Liver (tissue), 8 donors: ENCODE measurements at regions not wholly inside any gene's neighbourhood (a gene's known extent, or its start where the extent isn't known, plus 50 kb on each side); places are given as distances from the start of the nearest gene placed in this dataset.

Experiments
- DNase-seq: peaks from one replicate; pipeline ENCODE4 v3.0.0-alpha.2; 2017; ENCODE audit warnings: low spot score
- H3K27ac ChIP-seq, 2 donors: one replicate each; pipeline ENCODE4 v1.7.0; 2013; ENCODE audit warnings: inconsistent platforms in 2 of 2, low read length in 2 of 2, control low read depth in 1 of 2, low read depth in 1 of 2, mild to moderate bottlenecking in 1 of 2
- H3K27me3 ChIP-seq, 4 donors: one replicate each; pipeline versions ENCODE4 v1.6.1 to v1.7.0; 2013; ENCODE audit warnings: low read length in 3 of 4, inconsistent platforms in 1 of 4, mild to moderate bottlenecking in 1 of 4, moderate library complexity in 1 of 4; ENCODE audit not compliant: control insufficient read depth in 4 of 4, insufficient read depth in 4 of 4
- H3K36me3 ChIP-seq, 4 donors: one replicate each; pipeline versions ENCODE4 v1.6.1 to v1.7.0; 2013; ENCODE audit warnings: low read length in 3 of 4, mild to moderate bottlenecking in 3 of 4, low read depth in 1 of 4, moderate library complexity in 1 of 4; ENCODE audit not compliant: control insufficient read depth in 4 of 4, insufficient read depth in 3 of 4
- H3K4me1 ChIP-seq, 4 donors: one replicate each; pipeline versions ENCODE4 v1.6.1 to v1.7.0; 2013; ENCODE audit warnings: low read length in 3 of 4, mild to moderate bottlenecking in 3 of 4, moderate library complexity in 1 of 4; ENCODE audit not compliant: control insufficient read depth in 4 of 4, insufficient read depth in 4 of 4
- H3K4me3 ChIP-seq, 3 donors: one replicate each; pipeline versions ENCODE4 v1.6.1 to v1.7.0; 2013; ENCODE audit warnings: low read length in 3 of 3, control low read depth in 1 of 3, low read depth in 1 of 3, mild to moderate bottlenecking in 1 of 3
- H3K9ac ChIP-seq, 2 donors: one replicate each; pipeline ENCODE4 v1.7.0; 2013; ENCODE audit warnings: low read length in 2 of 2, mild to moderate bottlenecking in 2 of 2, moderate library complexity in 2 of 2, control low read depth in 1 of 2, low read depth in 1 of 2
- H3K9me3 ChIP-seq, 4 donors: one replicate each; pipeline versions ENCODE4 v1.6.1 to v1.7.0; 2013; ENCODE audit warnings: low read length in 3 of 4; ENCODE audit not compliant: control insufficient read depth in 4 of 4
- EGR1 ChIP-seq, 2 donors: IDR thresholded peaks; 2 replicates each; pipeline ENCODE4 v1.6.1; 2016 to 2018; ENCODE audit warnings: antibody characterized with exemption in 2 of 2, low read depth in 2 of 2
- FOXA1 ChIP-seq: IDR thresholded peaks from 2 replicates; pipeline ENCODE4 v1.6.1; 2016; ENCODE audit warnings: antibody characterized with exemption
- FOXA2 ChIP-seq: IDR thresholded peaks from 2 replicates; pipeline ENCODE4 v1.6.1; 2016; ENCODE audit warnings: antibody characterized with exemption
- GABPA ChIP-seq, 2 donors: IDR thresholded peaks in 1 of 2; conservative IDR thresholded peaks in 1 of 2; 2 replicates each; pipeline ENCODE4 v1.6.1; 2016; ENCODE audit warnings: antibody characterized with exemption in 2 of 2, mild to moderate bottlenecking in 1 of 2, moderate library complexity in 1 of 2
- HNF4A ChIP-seq, 2 donors: conservative IDR thresholded peaks; 2 replicates each; pipeline ENCODE4 v1.6.1; 2016; ENCODE audit warnings: antibody characterized with exemption in 2 of 2, mild to moderate bottlenecking in 2 of 2
- HNF4G ChIP-seq: IDR thresholded peaks from 2 replicates; pipeline ENCODE4 v1.6.1; 2016; ENCODE audit warnings: antibody characterized with exemption
- JUND ChIP-seq, 2 donors: IDR thresholded peaks; 2 replicates each; pipeline ENCODE4 v1.6.1; 2016; ENCODE audit warnings: antibody characterized with exemption in 2 of 2
- NR2F2 ChIP-seq: IDR thresholded peaks from 2 replicates; pipeline ENCODE4 v1.6.1; 2016; ENCODE audit warnings: antibody characterized with exemption
- RAD21 ChIP-seq, 2 donors: IDR thresholded peaks; 2 replicates each; pipeline ENCODE4 v1.6.1; 2016; ENCODE audit warnings: antibody characterized with exemption in 2 of 2, mild to moderate bottlenecking in 2 of 2
- RXRA ChIP-seq, 2 donors: IDR thresholded peaks; 2 replicates each; pipeline ENCODE4 v1.6.1; 2017 to 2018; ENCODE audit warnings: antibody characterized with exemption in 2 of 2, mild to moderate bottlenecking in 1 of 2
- SP1 ChIP-seq: IDR thresholded peaks from 2 replicates; pipeline ENCODE4 v1.6.1; 2018; ENCODE audit warnings: antibody characterized with exemption, mild to moderate bottlenecking
- TAF1 ChIP-seq: conservative IDR thresholded peaks from 2 replicates; pipeline ENCODE4 v1.6.1; 2016; ENCODE audit warnings: antibody characterized with exemption, mild to moderate bottlenecking
- YY1 ChIP-seq: IDR thresholded peaks from 2 replicates; pipeline ENCODE4 v1.6.1; 2016; ENCODE audit warnings: antibody characterized with exemption, mild to moderate bottlenecking
- WGBS: extraction: QIAGEN DNeasy Blood & Tissue Kit; methylation state at CpG from one replicate; pipeline ENCODE4 v1.1.7; 2013; 5-methylcytosine and 5-hydroxymethylcytosine counted together
- TF ChIP-seq, protein P1 (sequence below): IDR thresholded peaks from 2 replicates; pipeline ENCODE4 v1.6.1; 2016; ENCODE audit warnings: antibody characterized with exemption
- TF ChIP-seq, protein P2 (sequence below): IDR thresholded peaks from 2 replicates; pipeline ENCODE4 v1.6.1; 2016; ENCODE audit warnings: antibody characterized with exemption
- TF ChIP-seq, protein P3 (sequence below): fragments of 150-350 bp; IDR thresholded peaks from 2 replicates; pipeline ENCODE4 v1.5.1; 2017; ENCODE audit warnings: improper control_type of control experiment, low read depth, low read length; ENCODE audit not compliant: missing input control
- TF ChIP-seq, protein P4 (sequence below): IDR thresholded peaks from 2 replicates; pipeline ENCODE4 v1.6.1; 2016; ENCODE audit warnings: antibody characterized with exemption, mild to moderate bottlenecking
- donor health status: healthy.
- donor health status: healthy.
- donor health status: healthy.
- donor health status: healthy.
- donor health status: healthy.

DNA sequence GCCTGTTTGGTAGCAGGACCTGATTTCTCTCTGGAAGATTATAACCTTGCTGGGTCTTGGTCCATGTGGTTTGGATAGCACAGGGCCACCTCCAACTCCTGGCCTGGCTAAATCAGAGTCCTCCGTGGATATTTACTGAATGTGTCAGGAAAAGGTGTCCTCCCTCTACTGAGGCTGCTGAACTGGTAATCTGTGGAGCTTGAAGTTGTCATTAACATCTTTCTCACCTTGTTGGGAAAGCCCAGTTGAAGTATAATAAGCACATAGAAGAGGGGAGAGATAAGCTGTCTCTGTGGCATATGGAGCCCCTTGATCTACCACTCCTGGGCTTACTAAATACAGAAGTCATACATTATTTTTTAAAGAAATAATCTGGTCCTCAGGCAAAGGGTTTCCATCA lies 294.3 kb upstream of the B3GALT2 start (continued):
- TF ChIP-seq, protein P1, sequence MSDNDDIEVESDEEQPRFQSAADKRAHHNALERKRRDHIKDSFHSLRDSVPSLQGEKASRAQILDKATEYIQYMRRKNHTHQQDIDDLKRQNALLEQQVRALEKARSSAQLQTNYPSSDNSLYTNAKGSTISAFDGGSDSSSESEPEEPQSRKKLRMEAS, result no peak
- TF ChIP-seq RXRA (IDR thresholded peaks at IDR 0.05), result no peak
- TF ChIP-seq YY1, result no peak

DNA sequence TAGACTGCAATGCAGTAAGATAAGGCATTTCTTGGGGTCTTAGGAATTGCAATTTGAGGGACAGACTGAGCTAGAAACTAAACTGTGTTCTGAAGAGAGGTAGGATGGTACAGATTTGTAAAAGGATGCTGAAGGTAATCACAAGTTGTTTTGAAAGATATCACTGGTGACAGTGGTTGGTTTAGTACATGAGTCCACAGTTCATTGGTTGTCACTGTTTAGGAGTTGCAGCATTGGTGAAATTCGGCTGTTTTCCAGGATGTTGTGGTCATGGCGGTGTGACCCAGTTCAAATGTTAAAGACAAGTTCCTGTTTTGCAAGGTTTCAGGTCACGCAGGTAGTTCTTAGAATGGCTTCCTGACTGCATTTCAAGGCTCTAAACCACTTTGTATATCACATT lies 292.8 kb upstream of the B3GALT2 start:
- 69% methylated on average over 3 of the region's 3 CpGs for WGBS
- Histone ChIP-seq H3K4me1 (peaks cover 0 to 2% (median under 1%) of the 10 kb centered on the region in 4 donors), H3K9ac (no peak overlapping the region), H3K27me3 (no peaks in the 10 kb centered on the region), H3K36me3 (no peaks in the 10 kb centered on the region), H3K9me3 (no peaks in the 10 kb centered on the region), H3K4me3 (no peak overlapping the region), H3K27ac (no peak overlapping the region)
- TF ChIP-seq RAD21 (IDR thresholded peaks at IDR 0.05), result peak in 1 of 2 donors; percentile 9
- peak; percentile 24 for TF ChIP-seq SP1
- TF ChIP-seq RXRA (IDR thresholded peaks at IDR 0.05), result no peak
- TF ChIP-seq FOXA1, result no peak
- peak in 1 of 2 donors; percentile 50 for TF ChIP-seq HNF4A (conservative IDR thresholded peaks at IDR 0.05)
- TF ChIP-seq, protein P2, sequence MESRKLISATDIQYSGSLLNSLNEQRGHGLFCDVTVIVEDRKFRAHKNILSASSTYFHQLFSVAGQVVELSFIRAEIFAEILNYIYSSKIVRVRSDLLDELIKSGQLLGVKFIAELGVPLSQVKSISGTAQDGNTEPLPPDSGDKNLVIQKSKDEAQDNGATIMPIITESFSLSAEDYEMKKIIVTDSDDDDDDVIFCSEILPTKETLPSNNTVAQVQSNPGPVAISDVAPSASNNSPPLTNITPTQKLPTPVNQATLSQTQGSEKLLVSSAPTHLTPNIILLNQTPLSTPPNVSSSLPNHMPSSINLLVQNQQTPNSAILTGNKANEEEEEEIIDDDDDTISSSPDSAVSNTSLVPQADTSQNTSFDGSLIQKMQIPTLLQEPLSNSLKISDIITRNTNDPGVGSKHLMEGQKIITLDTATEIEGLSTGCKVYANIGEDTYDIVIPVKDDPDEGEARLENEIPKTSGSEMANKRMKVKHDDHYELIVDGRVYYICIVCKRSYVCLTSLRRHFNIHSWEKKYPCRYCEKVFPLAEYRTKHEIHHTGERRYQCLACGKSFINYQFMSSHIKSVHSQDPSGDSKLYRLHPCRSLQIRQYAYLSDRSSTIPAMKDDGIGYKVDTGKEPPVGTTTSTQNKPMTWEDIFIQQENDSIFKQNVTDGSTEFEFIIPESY, result no peak
- TF ChIP-seq, protein P1, result no peak
- peak in 1 of 2 donors; percentile 16 for TF ChIP-seq GABPA (IDR thresholded peaks at IDR 0.05 in 1 of 2, conservative IDR thresholded peaks at IDR 0.05 in 1 of 2)
- TF ChIP-seq TAF1, result no peak
- TF ChIP-seq, protein P3, sequence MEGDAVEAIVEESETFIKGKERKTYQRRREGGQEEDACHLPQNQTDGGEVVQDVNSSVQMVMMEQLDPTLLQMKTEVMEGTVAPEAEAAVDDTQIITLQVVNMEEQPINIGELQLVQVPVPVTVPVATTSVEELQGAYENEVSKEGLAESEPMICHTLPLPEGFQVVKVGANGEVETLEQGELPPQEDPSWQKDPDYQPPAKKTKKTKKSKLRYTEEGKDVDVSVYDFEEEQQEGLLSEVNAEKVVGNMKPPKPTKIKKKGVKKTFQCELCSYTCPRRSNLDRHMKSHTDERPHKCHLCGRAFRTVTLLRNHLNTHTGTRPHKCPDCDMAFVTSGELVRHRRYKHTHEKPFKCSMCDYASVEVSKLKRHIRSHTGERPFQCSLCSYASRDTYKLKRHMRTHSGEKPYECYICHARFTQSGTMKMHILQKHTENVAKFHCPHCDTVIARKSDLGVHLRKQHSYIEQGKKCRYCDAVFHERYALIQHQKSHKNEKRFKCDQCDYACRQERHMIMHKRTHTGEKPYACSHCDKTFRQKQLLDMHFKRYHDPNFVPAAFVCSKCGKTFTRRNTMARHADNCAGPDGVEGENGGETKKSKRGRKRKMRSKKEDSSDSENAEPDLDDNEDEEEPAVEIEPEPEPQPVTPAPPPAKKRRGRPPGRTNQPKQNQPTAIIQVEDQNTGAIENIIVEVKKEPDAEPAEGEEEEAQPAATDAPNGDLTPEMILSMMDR, result no peak
- TF ChIP-seq NR2F2, result no peak
- no peak for DNase-seq

DNA sequence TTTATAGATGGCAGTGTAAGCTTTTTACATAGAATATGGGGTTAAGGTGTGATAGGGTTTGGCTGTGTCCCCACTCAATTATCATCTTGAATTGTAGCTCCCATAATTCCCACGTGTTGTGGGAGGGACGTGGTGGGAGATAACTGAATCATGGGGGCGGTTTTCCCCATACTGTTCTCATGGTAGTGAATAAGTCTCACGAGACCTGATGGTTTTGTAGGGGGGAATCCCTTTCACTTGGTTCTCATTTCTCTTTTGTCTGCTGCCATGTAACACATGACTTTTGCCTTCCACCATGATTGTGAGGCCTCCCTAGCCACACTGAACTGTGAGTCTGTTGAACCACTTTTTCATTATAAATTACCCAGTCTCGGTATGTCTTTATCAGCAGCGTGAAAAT lies 290.3 kb upstream of the B3GALT2 start:
- no peak for DNase-seq
- Histone ChIP-seq H3K9ac (no peak overlapping the region), H3K27ac (no peak overlapping the region), H3K36me3 (no peaks in the 10 kb centered on the region), H3K9me3 (no peaks in the 10 kb centered on the region), H3K27me3 (no peaks in the 10 kb centered on the region), H3K4me3 (no peak overlapping the region), H3K4me1 (peaks cover 0 to 11% (median 4%) of the 10 kb centered on the region in 4 donors)
- WGBS, result 92% methylated on average over 6 of the region's 6 CpGs
- TF ChIP-seq YY1 (no peak), NR2F2 (no peak), FOXA1 (no peak), TAF1 (no peak), RXRA (IDR thresholded peaks at IDR 0.05) (no peak), EGR1 (IDR thresholded peaks at IDR 0.05; ENCODE audit: low read depth in 2 of 2) (no peak), FOXA2 (no peak), HNF4G (no peak), JUND (IDR thresholded peaks at IDR 0.05) (no peak), HNF4A (conservative IDR thresholded peaks at IDR 0.05) (no peak), GABPA (IDR thresholded peaks at IDR 0.05 in 1 of 2, conservative IDR thresholded peaks at IDR 0.05 in 1 of 2) (no peak), SP1 (no peak)
- TF ChIP-seq, protein P4, sequence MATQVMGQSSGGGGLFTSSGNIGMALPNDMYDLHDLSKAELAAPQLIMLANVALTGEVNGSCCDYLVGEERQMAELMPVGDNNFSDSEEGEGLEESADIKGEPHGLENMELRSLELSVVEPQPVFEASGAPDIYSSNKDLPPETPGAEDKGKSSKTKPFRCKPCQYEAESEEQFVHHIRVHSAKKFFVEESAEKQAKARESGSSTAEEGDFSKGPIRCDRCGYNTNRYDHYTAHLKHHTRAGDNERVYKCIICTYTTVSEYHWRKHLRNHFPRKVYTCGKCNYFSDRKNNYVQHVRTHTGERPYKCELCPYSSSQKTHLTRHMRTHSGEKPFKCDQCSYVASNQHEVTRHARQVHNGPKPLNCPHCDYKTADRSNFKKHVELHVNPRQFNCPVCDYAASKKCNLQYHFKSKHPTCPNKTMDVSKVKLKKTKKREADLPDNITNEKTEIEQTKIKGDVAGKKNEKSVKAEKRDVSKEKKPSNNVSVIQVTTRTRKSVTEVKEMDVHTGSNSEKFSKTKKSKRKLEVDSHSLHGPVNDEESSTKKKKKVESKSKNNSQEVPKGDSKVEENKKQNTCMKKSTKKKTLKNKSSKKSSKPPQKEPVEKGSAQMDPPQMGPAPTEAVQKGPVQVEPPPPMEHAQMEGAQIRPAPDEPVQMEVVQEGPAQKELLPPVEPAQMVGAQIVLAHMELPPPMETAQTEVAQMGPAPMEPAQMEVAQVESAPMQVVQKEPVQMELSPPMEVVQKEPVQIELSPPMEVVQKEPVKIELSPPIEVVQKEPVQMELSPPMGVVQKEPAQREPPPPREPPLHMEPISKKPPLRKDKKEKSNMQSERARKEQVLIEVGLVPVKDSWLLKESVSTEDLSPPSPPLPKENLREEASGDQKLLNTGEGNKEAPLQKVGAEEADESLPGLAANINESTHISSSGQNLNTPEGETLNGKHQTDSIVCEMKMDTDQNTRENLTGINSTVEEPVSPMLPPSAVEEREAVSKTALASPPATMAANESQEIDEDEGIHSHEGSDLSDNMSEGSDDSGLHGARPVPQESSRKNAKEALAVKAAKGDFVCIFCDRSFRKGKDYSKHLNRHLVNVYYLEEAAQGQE, result no peak
- TF ChIP-seq, protein P3, result no peak
- TF ChIP-seq, protein P2, result no peak
- TF ChIP-seq, protein P1, result no peak
